IMR-90 (cell line): ENCODE measurements at regions not wholly inside any gene's neighbourhood (a gene's known extent, or its start where the extent isn't known, plus 50 kb on each side); places are given as distances from the start of the nearest gene placed in this dataset.

Experiments
- BHLHE40 ChIP-seq: fragments of 150-350 bp; IDR thresholded peaks from 2 replicates; pipeline ENCODE4 v1.6.1; 2016; ENCODE audit warnings: mild to moderate bottlenecking, low read depth, low read length
- CEBPB ChIP-seq: IDR thresholded peaks from 2 replicates; pipeline ENCODE4 v1.6.1; 2012; ENCODE audit warnings: low read depth, low read length, improper control_type of control experiment
- CTCF ChIP-seq: conservative IDR thresholded peaks from 2 replicates; pipeline ENCODE4 v1.5.1; 2012; ENCODE audit warnings: mild to moderate bottlenecking, low read depth, low read length, improper control_type of control experiment
- MAFK ChIP-seq: IDR thresholded peaks from 2 replicates; pipeline ENCODE4 v1.6.1; 2012; ENCODE audit warnings: low read depth, low read length, improper control_type of control experiment
- MXI1 ChIP-seq: IDR thresholded peaks from 2 replicates; pipeline ENCODE4 v1.6.1; 2012; ENCODE audit warnings: low read depth, mild to moderate bottlenecking, low read length, moderate library complexity, borderline replicate concordance
- POLR2A ChIP-seq: IDR thresholded peaks from 2 replicates; pipeline ENCODE4 v1.6.1; 2012; ENCODE audit warnings: mild to moderate bottlenecking, low read depth, low read length
- RAD21 ChIP-seq: IDR thresholded peaks from 2 replicates; pipeline ENCODE4 v1.6.1; 2012; ENCODE audit warnings: low read length, improper control_type of control experiment
- RCOR1 ChIP-seq: IDR thresholded peaks from 2 replicates; pipeline ENCODE4 v1.6.1; 2012; ENCODE audit warnings: mild to moderate bottlenecking, low read length, improper control_type of control experiment; ENCODE audit not compliant: insufficient replicate concordance
- RFX5 ChIP-seq: IDR thresholded peaks from 2 replicates; pipeline ENCODE4 v1.8.0; 2012; ENCODE audit warnings: low read depth, mild to moderate bottlenecking, low read length, moderate library complexity
- SMC3 ChIP-seq: fragments of 150-350 bp; IDR thresholded peaks from 2 replicates; pipeline ENCODE4 v1.6.1; 2016; ENCODE audit warnings: low read depth, mild to moderate bottlenecking, antibody characterized with exemption, low read length, moderate library complexity
- TF ChIP-seq, protein P1 (sequence below): fragments of 150-350 bp; IDR thresholded peaks from 2 replicates; pipeline ENCODE4 v1.6.1; 2017; ENCODE audit warnings: mild to moderate bottlenecking, antibody characterized with exemption, low read length, low read depth

DNA sequence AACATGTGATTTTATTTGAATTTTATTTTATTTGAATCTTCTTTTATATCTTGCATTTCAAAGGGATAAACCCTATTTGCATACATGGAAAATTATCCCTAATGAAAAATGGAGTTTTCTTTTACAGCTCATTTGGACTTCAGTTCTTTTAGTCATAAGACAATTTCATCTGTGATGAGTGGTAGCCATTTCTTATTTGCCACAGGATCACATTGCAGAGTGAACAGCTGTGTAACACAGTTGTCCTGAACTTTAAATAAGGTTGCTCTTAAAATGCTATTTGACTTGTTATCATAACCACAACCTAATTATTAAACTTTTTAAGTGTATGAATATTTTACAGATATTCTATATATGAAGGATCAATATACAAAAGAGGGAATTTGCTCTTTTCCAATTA lies 221.7 kb upstream of the ROPN1 start:
- TF ChIP-seq CTCF (no peak), POLR2A (no peak), MXI1 (no peak), RAD21 (no peak), MAFK (no peak), CEBPB (no peak), RFX5 (no peak), BHLHE40 (no peak), RCOR1 (no peak), SMC3 (no peak)
- TF ChIP-seq, protein P1, sequence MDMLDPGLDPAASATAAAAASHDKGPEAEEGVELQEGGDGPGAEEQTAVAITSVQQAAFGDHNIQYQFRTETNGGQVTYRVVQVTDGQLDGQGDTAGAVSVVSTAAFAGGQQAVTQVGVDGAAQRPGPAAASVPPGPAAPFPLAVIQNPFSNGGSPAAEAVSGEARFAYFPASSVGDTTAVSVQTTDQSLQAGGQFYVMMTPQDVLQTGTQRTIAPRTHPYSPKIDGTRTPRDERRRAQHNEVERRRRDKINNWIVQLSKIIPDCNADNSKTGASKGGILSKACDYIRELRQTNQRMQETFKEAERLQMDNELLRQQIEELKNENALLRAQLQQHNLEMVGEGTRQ, result no peak
